Liver (tissue), 8 donors: ENCODE measurements at regions not wholly inside any gene's neighbourhood (a gene's known extent, or its start where the extent isn't known, plus 50 kb on each side); places are given as distances from the start of the nearest gene placed in this dataset.
A peak's percentile ranks its signal among the peaks of the same experiment; 100 is the strongest.

Source experiments
- DNase-seq: peaks from one replicate; pipeline ENCODE4 v3.0.0-alpha.2; 2017; ENCODE audit warnings: low spot score
- H3K27ac ChIP-seq, 2 donors: one replicate each; pipeline ENCODE4 v1.7.0; 2013; ENCODE audit warnings: inconsistent platforms in 2 of 2, low read length in 2 of 2, control low read depth in 1 of 2, low read depth in 1 of 2, mild to moderate bottlenecking in 1 of 2
- H3K27me3 ChIP-seq, 4 donors: one replicate each; pipeline versions ENCODE4 v1.6.1 to v1.7.0; 2013; ENCODE audit warnings: low read length in 3 of 4, inconsistent platforms in 1 of 4, mild to moderate bottlenecking in 1 of 4, moderate library complexity in 1 of 4; ENCODE audit not compliant: control insufficient read depth in 4 of 4, insufficient read depth in 4 of 4
- H3K36me3 ChIP-seq, 4 donors: one replicate each; pipeline versions ENCODE4 v1.6.1 to v1.7.0; 2013; ENCODE audit warnings: low read length in 3 of 4, mild to moderate bottlenecking in 3 of 4, low read depth in 1 of 4, moderate library complexity in 1 of 4; ENCODE audit not compliant: control insufficient read depth in 4 of 4, insufficient read depth in 3 of 4
- H3K4me1 ChIP-seq, 4 donors: one replicate each; pipeline versions ENCODE4 v1.6.1 to v1.7.0; 2013; ENCODE audit warnings: low read length in 3 of 4, mild to moderate bottlenecking in 3 of 4, moderate library complexity in 1 of 4; ENCODE audit not compliant: control insufficient read depth in 4 of 4, insufficient read depth in 4 of 4
- H3K4me3 ChIP-seq, 3 donors: one replicate each; pipeline versions ENCODE4 v1.6.1 to v1.7.0; 2013; ENCODE audit warnings: low read length in 3 of 3, control low read depth in 1 of 3, low read depth in 1 of 3, mild to moderate bottlenecking in 1 of 3
- H3K9ac ChIP-seq, 2 donors: one replicate each; pipeline ENCODE4 v1.7.0; 2013; ENCODE audit warnings: low read length in 2 of 2, mild to moderate bottlenecking in 2 of 2, moderate library complexity in 2 of 2, control low read depth in 1 of 2, low read depth in 1 of 2
- H3K9me3 ChIP-seq, 4 donors: one replicate each; pipeline versions ENCODE4 v1.6.1 to v1.7.0; 2013; ENCODE audit warnings: low read length in 3 of 4; ENCODE audit not compliant: control insufficient read depth in 4 of 4
- EGR1 ChIP-seq, 2 donors: IDR thresholded peaks; 2 replicates each; pipeline ENCODE4 v1.6.1; 2016 to 2018; ENCODE audit warnings: antibody characterized with exemption in 2 of 2, low read depth in 2 of 2
- FOXA1 ChIP-seq: IDR thresholded peaks from 2 replicates; pipeline ENCODE4 v1.6.1; 2016; ENCODE audit warnings: antibody characterized with exemption
- FOXA2 ChIP-seq: IDR thresholded peaks from 2 replicates; pipeline ENCODE4 v1.6.1; 2016; ENCODE audit warnings: antibody characterized with exemption
- GABPA ChIP-seq, 2 donors: IDR thresholded peaks in 1 of 2; conservative IDR thresholded peaks in 1 of 2; 2 replicates each; pipeline ENCODE4 v1.6.1; 2016; ENCODE audit warnings: antibody characterized with exemption in 2 of 2, mild to moderate bottlenecking in 1 of 2, moderate library complexity in 1 of 2
- HNF4A ChIP-seq, 2 donors: conservative IDR thresholded peaks; 2 replicates each; pipeline ENCODE4 v1.6.1; 2016; ENCODE audit warnings: antibody characterized with exemption in 2 of 2, mild to moderate bottlenecking in 2 of 2
- HNF4G ChIP-seq: IDR thresholded peaks from 2 replicates; pipeline ENCODE4 v1.6.1; 2016; ENCODE audit warnings: antibody characterized with exemption
- JUND ChIP-seq, 2 donors: IDR thresholded peaks; 2 replicates each; pipeline ENCODE4 v1.6.1; 2016; ENCODE audit warnings: antibody characterized with exemption in 2 of 2
- NR2F2 ChIP-seq: IDR thresholded peaks from 2 replicates; pipeline ENCODE4 v1.6.1; 2016; ENCODE audit warnings: antibody characterized with exemption
- RAD21 ChIP-seq, 2 donors: IDR thresholded peaks; 2 replicates each; pipeline ENCODE4 v1.6.1; 2016; ENCODE audit warnings: antibody characterized with exemption in 2 of 2, mild to moderate bottlenecking in 2 of 2
- REST ChIP-seq: IDR thresholded peaks from 2 replicates; pipeline ENCODE4 v1.6.1; 2016; ENCODE audit warnings: antibody characterized with exemption, mild to moderate bottlenecking
- RXRA ChIP-seq, 2 donors: IDR thresholded peaks; 2 replicates each; pipeline ENCODE4 v1.6.1; 2017 to 2018; ENCODE audit warnings: antibody characterized with exemption in 2 of 2, mild to moderate bottlenecking in 1 of 2
- SP1 ChIP-seq: IDR thresholded peaks from 2 replicates; pipeline ENCODE4 v1.6.1; 2018; ENCODE audit warnings: antibody characterized with exemption, mild to moderate bottlenecking
- TAF1 ChIP-seq: conservative IDR thresholded peaks from 2 replicates; pipeline ENCODE4 v1.6.1; 2016; ENCODE audit warnings: antibody characterized with exemption, mild to moderate bottlenecking
- YY1 ChIP-seq: IDR thresholded peaks from 2 replicates; pipeline ENCODE4 v1.6.1; 2016; ENCODE audit warnings: antibody characterized with exemption, mild to moderate bottlenecking
- ZBTB33 ChIP-seq: IDR thresholded peaks from 2 replicates; pipeline ENCODE4 v1.6.1; 2016; ENCODE audit warnings: antibody characterized with exemption
- WGBS: extraction: QIAGEN DNeasy Blood & Tissue Kit; methylation state at CpG from one replicate; pipeline ENCODE4 v1.1.7; 2013; 5-methylcytosine and 5-hydroxymethylcytosine counted together
- TF ChIP-seq, protein P1 (sequence below): IDR thresholded peaks from 2 replicates; pipeline ENCODE4 v1.6.1; 2016; ENCODE audit warnings: antibody characterized with exemption
- TF ChIP-seq, protein P2 (sequence below): fragments of 150-350 bp; IDR thresholded peaks from 2 replicates; pipeline ENCODE4 v1.5.1; 2017; ENCODE audit warnings: improper control_type of control experiment, low read depth, low read length; ENCODE audit not compliant: missing input control
- TF ChIP-seq, protein P3 (sequence below): IDR thresholded peaks from 2 replicates; pipeline ENCODE4 v1.6.1; 2016; ENCODE audit warnings: antibody characterized with exemption
- donor health status: healthy.
- donor health status: healthy.
- donor health status: healthy.
- donor health status: healthy.
- donor health status: healthy.

DNA sequence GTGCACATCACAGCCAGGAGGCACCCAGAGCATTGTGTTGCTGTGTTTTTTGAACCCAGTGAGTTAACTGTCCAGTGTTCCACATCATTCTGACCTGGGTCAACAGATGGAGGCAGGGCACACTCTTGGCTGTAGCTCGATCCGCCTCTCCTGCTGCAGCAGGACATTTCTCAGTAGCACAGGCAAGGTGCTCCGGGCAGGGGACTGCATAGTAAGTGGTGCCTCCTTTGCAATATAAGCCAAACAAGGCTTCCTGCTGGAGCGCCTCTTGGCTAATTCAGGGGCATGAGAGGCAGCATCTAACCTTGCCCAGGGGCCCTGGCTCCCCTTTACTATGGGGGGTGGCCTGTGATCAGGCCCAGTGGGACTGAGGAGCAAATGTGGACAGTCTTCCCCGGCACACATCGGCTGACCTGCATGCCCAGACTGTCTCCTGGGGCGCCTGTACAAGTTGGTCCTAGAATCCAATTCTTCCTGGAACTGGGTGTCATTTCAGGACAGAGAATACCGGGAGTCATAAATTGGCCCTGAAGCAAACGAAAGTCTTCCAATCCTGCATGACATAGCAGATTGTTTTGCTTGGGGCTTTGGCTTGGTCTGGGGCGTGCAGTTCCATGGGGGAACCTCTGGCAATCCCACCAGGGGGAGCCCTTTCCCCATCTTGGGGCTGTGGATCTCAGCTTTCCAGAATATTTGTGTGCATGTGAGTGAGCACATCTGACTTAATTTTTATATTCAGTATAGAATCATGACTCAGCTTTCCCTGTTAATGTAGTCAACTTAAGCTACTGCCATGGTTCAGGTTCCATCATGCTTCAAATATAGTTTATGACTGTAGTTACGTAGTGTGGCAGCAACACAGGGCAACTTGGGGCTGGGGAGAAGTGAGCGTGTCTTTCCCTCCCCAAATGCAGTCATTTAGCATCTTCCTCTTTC lies 56.0 kb upstream of the DDR1 start:
- no peak overlapping the region for H3K4me3 ChIP-seq
- peak; percentile 84 for DNase-seq
- no peaks in the 10 kb centered on the region for H3K9me3 ChIP-seq
- H3K9ac ChIP-seq: peak overlapping the region in 1 of 2 donors; percentile 26
- 31% methylated on average over 12 of the region's 12 CpGs for WGBS
- no peaks in the 10 kb centered on the region for H3K27me3 ChIP-seq
- no peak for TF ChIP-seq GABPA (IDR thresholded peaks at IDR 0.05 in 1 of 2, conservative IDR thresholded peaks at IDR 0.05 in 1 of 2)
- no peak for TF ChIP-seq FOXA2
- TF ChIP-seq YY1: peak; percentile 49
- peak in 1 of 2 donors; percentile 23 for TF ChIP-seq JUND (IDR thresholded peaks at IDR 0.05)
- TF ChIP-seq HNF4G: peak; percentile 12
- TF ChIP-seq REST: no peak
- no peak for TF ChIP-seq EGR1 (IDR thresholded peaks at IDR 0.05; ENCODE audit: low read depth in 2 of 2)
- no peak for TF ChIP-seq TAF1
- TF ChIP-seq ZBTB33: no peak
- TF ChIP-seq NR2F2: peak; percentile 35
- TF ChIP-seq RXRA (IDR thresholded peaks at IDR 0.05): peak; percentile 58 to 80
- TF ChIP-seq FOXA1: no peak
- TF ChIP-seq, protein P1, sequence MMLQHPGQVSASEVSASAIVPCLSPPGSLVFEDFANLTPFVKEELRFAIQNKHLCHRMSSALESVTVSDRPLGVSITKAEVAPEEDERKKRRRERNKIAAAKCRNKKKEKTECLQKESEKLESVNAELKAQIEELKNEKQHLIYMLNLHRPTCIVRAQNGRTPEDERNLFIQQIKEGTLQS: no peak
- peak; percentile 25 to 46 for TF ChIP-seq HNF4A (conservative IDR thresholded peaks at IDR 0.05)
- TF ChIP-seq, protein P2, sequence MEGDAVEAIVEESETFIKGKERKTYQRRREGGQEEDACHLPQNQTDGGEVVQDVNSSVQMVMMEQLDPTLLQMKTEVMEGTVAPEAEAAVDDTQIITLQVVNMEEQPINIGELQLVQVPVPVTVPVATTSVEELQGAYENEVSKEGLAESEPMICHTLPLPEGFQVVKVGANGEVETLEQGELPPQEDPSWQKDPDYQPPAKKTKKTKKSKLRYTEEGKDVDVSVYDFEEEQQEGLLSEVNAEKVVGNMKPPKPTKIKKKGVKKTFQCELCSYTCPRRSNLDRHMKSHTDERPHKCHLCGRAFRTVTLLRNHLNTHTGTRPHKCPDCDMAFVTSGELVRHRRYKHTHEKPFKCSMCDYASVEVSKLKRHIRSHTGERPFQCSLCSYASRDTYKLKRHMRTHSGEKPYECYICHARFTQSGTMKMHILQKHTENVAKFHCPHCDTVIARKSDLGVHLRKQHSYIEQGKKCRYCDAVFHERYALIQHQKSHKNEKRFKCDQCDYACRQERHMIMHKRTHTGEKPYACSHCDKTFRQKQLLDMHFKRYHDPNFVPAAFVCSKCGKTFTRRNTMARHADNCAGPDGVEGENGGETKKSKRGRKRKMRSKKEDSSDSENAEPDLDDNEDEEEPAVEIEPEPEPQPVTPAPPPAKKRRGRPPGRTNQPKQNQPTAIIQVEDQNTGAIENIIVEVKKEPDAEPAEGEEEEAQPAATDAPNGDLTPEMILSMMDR: peak; percentile 97
- TF ChIP-seq, protein P3, sequence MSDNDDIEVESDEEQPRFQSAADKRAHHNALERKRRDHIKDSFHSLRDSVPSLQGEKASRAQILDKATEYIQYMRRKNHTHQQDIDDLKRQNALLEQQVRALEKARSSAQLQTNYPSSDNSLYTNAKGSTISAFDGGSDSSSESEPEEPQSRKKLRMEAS: no peak
- TF ChIP-seq RAD21 (IDR thresholded peaks at IDR 0.05): peak; percentile 99 to 100
- TF ChIP-seq SP1: peak; percentile 60
- H3K4me1 ChIP-seq: peaks cover 0 to 7% (median 6%) of the 10 kb centered on the region in 4 donors
- peak overlapping the region; percentile 67 to 74 for H3K27ac ChIP-seq
- no peaks in the 10 kb centered on the region for H3K36me3 ChIP-seq
